ENCODE measurements at regions not wholly inside any gene's neighbourhood (a gene's known extent, or its start where the extent isn't known, plus 50 kb on each side); places are given as distances from the start of the nearest gene placed in this dataset.

DNA sequence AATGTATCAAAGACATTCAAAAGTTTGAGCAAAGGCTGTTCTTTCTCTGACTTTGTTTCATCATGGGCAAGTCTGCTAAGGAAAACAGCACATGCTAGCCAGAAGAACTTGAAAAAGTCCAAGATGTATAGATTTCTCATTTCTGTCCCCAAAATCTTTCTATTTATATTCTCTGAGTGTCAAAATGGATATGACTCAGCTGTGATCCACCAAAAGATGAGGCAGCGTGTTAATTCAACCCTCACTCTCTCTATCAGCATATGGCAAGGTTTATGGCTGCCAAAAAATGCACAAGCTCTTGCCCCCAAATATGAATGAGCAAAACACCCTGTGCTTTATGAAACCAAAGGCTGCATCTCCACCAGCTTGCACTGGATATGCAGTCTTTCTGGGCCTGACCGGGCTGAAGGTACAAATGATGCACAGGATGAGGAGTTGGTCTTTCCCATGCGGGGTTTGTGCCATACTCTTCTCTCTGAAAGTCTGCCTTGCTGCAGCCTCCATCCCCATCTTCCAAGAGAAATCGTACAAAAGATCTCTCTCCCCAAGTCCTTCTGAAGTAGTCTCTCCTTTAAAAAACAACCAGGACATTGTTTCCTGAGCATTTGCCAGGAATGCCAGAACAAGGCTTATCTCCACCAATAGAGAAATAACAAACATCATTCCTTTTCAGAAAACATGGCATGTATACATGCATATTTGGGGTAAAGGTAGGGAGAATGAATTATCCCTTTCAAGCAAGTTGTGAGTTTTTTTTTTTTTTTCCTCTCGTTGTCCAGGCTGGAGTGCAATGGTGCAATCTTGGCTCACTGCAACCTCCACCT, 203.4 kb downstream of the TMX1 start:
- peak overlapping the region in 2 of 3 experiments; percentile 4 to 62 for H3K27ac Mint-ChIP-seq
- TF ChIP-seq, protein P1, sequence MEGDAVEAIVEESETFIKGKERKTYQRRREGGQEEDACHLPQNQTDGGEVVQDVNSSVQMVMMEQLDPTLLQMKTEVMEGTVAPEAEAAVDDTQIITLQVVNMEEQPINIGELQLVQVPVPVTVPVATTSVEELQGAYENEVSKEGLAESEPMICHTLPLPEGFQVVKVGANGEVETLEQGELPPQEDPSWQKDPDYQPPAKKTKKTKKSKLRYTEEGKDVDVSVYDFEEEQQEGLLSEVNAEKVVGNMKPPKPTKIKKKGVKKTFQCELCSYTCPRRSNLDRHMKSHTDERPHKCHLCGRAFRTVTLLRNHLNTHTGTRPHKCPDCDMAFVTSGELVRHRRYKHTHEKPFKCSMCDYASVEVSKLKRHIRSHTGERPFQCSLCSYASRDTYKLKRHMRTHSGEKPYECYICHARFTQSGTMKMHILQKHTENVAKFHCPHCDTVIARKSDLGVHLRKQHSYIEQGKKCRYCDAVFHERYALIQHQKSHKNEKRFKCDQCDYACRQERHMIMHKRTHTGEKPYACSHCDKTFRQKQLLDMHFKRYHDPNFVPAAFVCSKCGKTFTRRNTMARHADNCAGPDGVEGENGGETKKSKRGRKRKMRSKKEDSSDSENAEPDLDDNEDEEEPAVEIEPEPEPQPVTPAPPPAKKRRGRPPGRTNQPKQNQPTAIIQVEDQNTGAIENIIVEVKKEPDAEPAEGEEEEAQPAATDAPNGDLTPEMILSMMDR (IDR thresholded peaks at IDR 0.05; ENCODE audit: unreplicated experiment in 3 of 3) = no peak
- H3K9me3 Mint-ChIP-seq = no peaks in the 10 kb centered on the region
- H3K4me1 Mint-ChIP-seq = peaks cover 39% of the 10 kb centered on the region
- peaks cover 7% of the 10 kb centered on the region for H3K27me3 Mint-ChIP-seq (ENCODE audit: low read depth)
- no peak overlapping the region for H3K4me3 Mint-ChIP-seq
- no peaks in the 10 kb centered on the region for H3K36me3 Mint-ChIP-seq (ENCODE audit: low read depth)

- no peak overlapping the region for H3K4me3 Mint-ChIP-seq
- no peaks in the 10 kb centered on the region for H3K36me3 Mint-ChIP-seq (ENCODE audit: low read depth)
- peaks cover 7% of the 10 kb centered on the region for H3K27me3 Mint-ChIP-seq (ENCODE audit: low read depth)
- no peaks in the 10 kb centered on the region for H3K9me3 Mint-ChIP-seq
- TF ChIP-seq, protein P1 (IDR thresholded peaks at IDR 0.05; ENCODE audit: unreplicated experiment in 3 of 3) = no peak
- H3K27ac Mint-ChIP-seq = no peak overlapping the region
- peaks cover 48% of the 10 kb centered on the region for H3K4me1 Mint-ChIP-seq
Measured at GRCh38 chr14:51444353-51445000, 204.4 kb downstream of the TMX1 start.

GRCh38 chr14:51445001-51445390, 204.9 kb downstream of the TMX1 start:
- TF ChIP-seq, protein P1 (IDR thresholded peaks at IDR 0.05; ENCODE audit: unreplicated experiment in 3 of 3) = no peak
- H3K4me3 Mint-ChIP-seq = no peak overlapping the region

DNA sequence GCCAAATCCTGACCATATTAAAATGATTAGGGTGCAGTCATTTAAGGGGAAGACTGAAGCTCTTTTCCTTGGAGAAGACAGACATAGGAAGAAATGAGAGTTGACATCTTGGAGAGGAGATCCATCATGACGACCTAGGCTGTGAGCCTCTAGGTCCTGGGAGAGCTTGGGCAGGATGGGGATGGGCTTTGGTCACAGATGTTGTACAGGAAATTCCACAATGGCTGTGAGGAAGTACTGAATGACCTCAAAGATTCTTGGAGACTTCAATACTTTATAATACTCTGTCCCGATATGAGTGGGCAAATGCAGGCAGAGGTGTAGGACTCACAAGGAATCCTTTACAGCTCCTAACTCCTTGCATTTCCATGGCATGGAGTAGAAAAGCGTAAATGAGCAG, 204.9 kb upstream of the FRMD6 start:
- Mint-ChIP-seq H3K9me3 (no peaks in the 10 kb centered on the region), H3K27ac (no peak overlapping the region), H3K27me3 (ENCODE audit: low read depth) (peaks cover 7% of the 10 kb centered on the region), H3K36me3 (ENCODE audit: low read depth) (no peaks in the 10 kb centered on the region), H3K4me3 (no peak overlapping the region), H3K4me1 (peaks cover 52% of the 10 kb centered on the region)
- TF ChIP-seq, protein P1 (IDR thresholded peaks at IDR 0.05; ENCODE audit: unreplicated experiment in 3 of 3) = no peak

More at GRCh38 chr14:51445001-51445390, 204.9 kb downstream of the TMX1 start:
- Mint-ChIP-seq H3K27ac (no peak overlapping the region), H3K27me3 (ENCODE audit: low read depth) (peaks cover 7% of the 10 kb centered on the region), H3K9me3 (no peaks in the 10 kb centered on the region), H3K4me1 (peaks cover 51% of the 10 kb centered on the region), H3K36me3 (ENCODE audit: low read depth) (no peaks in the 10 kb centered on the region)

- Mint-ChIP-seq H3K27ac (no peak overlapping the region), H3K36me3 (ENCODE audit: low read depth) (no peaks in the 10 kb centered on the region), H3K27me3 (ENCODE audit: low read depth) (peaks cover 7% of the 10 kb centered on the region), H3K4me1 (peaks cover 48% of the 10 kb centered on the region), H3K4me3 (no peak overlapping the region), H3K9me3 (no peaks in the 10 kb centered on the region)
- TF ChIP-seq, protein P1 (IDR thresholded peaks at IDR 0.05; ENCODE audit: unreplicated experiment in 3 of 3) = no peak
Measured at GRCh38 chr14:51447411-51447810, 204.3 kb upstream of the FRMD6 start.

Measured in nephron (organoid).